DMS114 treated with DMSO at 0.1 percent for 48 hours (cell line): ENCODE measurements at regions not wholly inside any gene's neighbourhood (a gene's known extent, or its start where the extent isn't known, plus 50 kb on each side); places are given as distances from the start of the nearest gene placed in this dataset.
"Not testable (repeated sequence)": the region's sequence is repeated elsewhere in the genome, so short reads cannot be mapped to it uniquely, and the experiment has no call there.

Experiments
- DNase-seq: peaks from one replicate; lab custom pipeline; 2025; ENCODE audit not compliant: unreplicated experiment; lab: John Stamatoyannopoulos, UW

GRCh38 chr4:29704059-29704458, 1016.1 kb upstream of the PCDH7 start:
- DNase-seq: no peak

- no peak for DNase-seq
These were observed 1011.7 kb upstream of the PCDH7 start for GRCh38 chr4:29708473-29708872.

- no peak for DNase-seq
These were observed 1009.6 kb upstream of the PCDH7 start for GRCh38 chr4:29710519-29710918.

GRCh38 chr4:29711226-29711625, 1008.9 kb upstream of the PCDH7 start:
- DNase-seq: no peak

GRCh38 chr4:29717287-29718057, 1002.7 kb upstream of the PCDH7 start:
- no peak for DNase-seq

GRCh38 chr4:29718136-29718535, 1002.0 kb upstream of the PCDH7 start:
- DNase-seq: no peak

GRCh38 chr4:29722253-29722652, 997.9 kb upstream of the PCDH7 start:
- no peak for DNase-seq

- no peak for DNase-seq
These were observed 993.2 kb upstream of the PCDH7 start for GRCh38 chr4:29726938-29727337.

GRCh38 chr4:29734343-29735213, 985.6 kb upstream of the PCDH7 start:
- no peak for DNase-seq

- no peak for DNase-seq
These were observed 963.2 kb upstream of the PCDH7 start for GRCh38 chr4:29756966-29757365.

GRCh38 chr4:29762151-29762550, 958.0 kb upstream of the PCDH7 start:
- DNase-seq: no peak

- DNase-seq: no peak
These were observed 949.5 kb upstream of the PCDH7 start for GRCh38 chr4:29770627-29771026.

- not testable (repeated sequence) for DNase-seq
These were observed 932.0 kb upstream of the PCDH7 start for GRCh38 chr4:29788123-29788522.

- DNase-seq: no peak
These were observed 914.9 kb upstream of the PCDH7 start for GRCh38 chr4:29805245-29805644.

- no peak for DNase-seq
These were observed 914.2 kb upstream of the PCDH7 start for GRCh38 chr4:29805916-29806480.

GRCh38 chr4:29817961-29818360, 902.2 kb upstream of the PCDH7 start:
- no peak for DNase-seq

- DNase-seq: no peak
These were observed 891.1 kb upstream of the PCDH7 start for GRCh38 chr4:29829067-29829466.

- no peak for DNase-seq
These were observed 867.6 kb upstream of the PCDH7 start for GRCh38 chr4:29852537-29852936.

GRCh38 chr4:29853833-29854232, 866.3 kb upstream of the PCDH7 start:
- DNase-seq: no peak

GRCh38 chr4:29861307-29861706, 858.9 kb upstream of the PCDH7 start:
- DNase-seq: no peak

GRCh38 chr4:29867412-29867811, 852.8 kb upstream of the PCDH7 start:
- DNase-seq: no peak

GRCh38 chr4:29900336-29900735, 819.8 kb upstream of the PCDH7 start:
- DNase-seq: no peak
